Heart left ventricle (tissue), 16 donors: ENCODE measurements at regions not wholly inside any gene's neighbourhood (a gene's known extent, or its start where the extent isn't known, plus 50 kb on each side); places are given as distances from the start of the nearest gene placed in this dataset.

Experiments used
- ATAC-seq, 4 donors: fragments of 200-7000 bp; cut with Tn5 transposase; one replicate each; pipeline ENCODE4 v1.9.1; 2020 to 2022; ENCODE audit warnings: moderate library complexity in 4 of 4, mild to moderate bottlenecking in 3 of 4, moderate number of reproducible peaks in 1 of 4
- DNase-seq, 5 donors: peaks; one replicate each; pipeline ENCODE4 v3.0.0-alpha.2; 2020
- H3K27ac ChIP-seq, 12 donors: fragments of 200-600 bp; sonication (generic) in 4 of 12; one replicate each; pipeline versions ENCODE4 v1.5.0 to v1.8.0; 2016 to 2022; ENCODE audit warnings: mild to moderate bottlenecking in 2 of 12
- H3K27me3 ChIP-seq, 9 donors: fragments of 200-600 bp; sonication (generic) in 2 of 9; one replicate each; pipeline versions ENCODE4 v1.5.1 to v1.8.0; 2016 to 2022; ENCODE audit warnings: mild to moderate bottlenecking in 3 of 9
- H3K36me3 ChIP-seq, 9 donors: fragments of 200-600 bp; sonication (generic) in 2 of 9; one replicate each; pipeline versions ENCODE4 v1.5.0 to v1.8.0; 2018 to 2022; ENCODE audit warnings: mild to moderate bottlenecking in 2 of 9
- H3K4me1 ChIP-seq, 12 donors: fragments of 200-600 bp; sonication (generic) in 4 of 12; one replicate each; pipeline versions ENCODE4 v1.5.0 to v1.8.0; 2016 to 2022; ENCODE audit warnings: mild to moderate bottlenecking in 3 of 12
- H3K4me3 ChIP-seq, 12 donors: fragments of 200-600 bp; sonication (generic) in 4 of 12; one replicate each; pipeline versions ENCODE4 v1.5.0 to v1.8.0; 2017 to 2022; ENCODE audit warnings: mild to moderate bottlenecking in 9 of 12, moderate library complexity in 4 of 12
- H3K9me3 ChIP-seq, 12 donors: fragments of 200-600 bp; sonication (generic) in 4 of 12; one replicate each; pipeline versions ENCODE4 v1.5.0 to v1.8.0; 2016 to 2022; ENCODE audit warnings: mild to moderate bottlenecking in 1 of 12
- POLR2A ChIP-seq, 2 donors: fragments of 450-650 bp; IDR thresholded peaks; one replicate each; pipeline ENCODE4 v1.6.1; 2017; ENCODE audit warnings: antibody characterized with exemption in 2 of 2, mild to moderate bottlenecking in 2 of 2, moderate library complexity in 2 of 2
- WGBS, 4 donors: extraction: QIAGEN DNeasy Blood & Tissue Kit in 2 of 4; methylation state at CpG; one replicate each; pipeline versions ENCODE4 v1.1.5 to v1.1.7; 2013 to 2018; 5-methylcytosine and 5-hydroxymethylcytosine counted together
- intact Hi-C, 10 donors: fragments of 100-400 bp; cut with DNase I; formaldehyde crosslinking; loops; one replicate each; pipeline versions ENCODE4 v1.11.1 to v1.14.2; 2022
- TF ChIP-seq, protein P1 (sequence below), 12 donors: fragments of 200-600 bp; sonication (generic) in 4 of 12; IDR thresholded peaks; one replicate each; pipeline versions ENCODE4 v1.5.0 to v1.8.0; 2018 to 2022; ENCODE audit warnings: antibody characterized with exemption in 12 of 12, mild to moderate bottlenecking in 5 of 12
- donor health status: ischemic (EF 13 %, LVEDD 7.1; RV severe dilation, severe dysfunction).
- donor health status: healthy with polysubstance abuse.
- donor health status: DM: no; HTN: yes; CAD: no.
- donor health status: DM: no; HTN: no; CAD: no.
- donor health status: ischemic (EF 25% LVEDD 6.9; RV normal size, moderate dysfunction).
- donor health status: ischemic (EF 25% LVEDD 5.7; RV mildly dilated, moderate dysfunction).
- donor health status: healthy.
- donor health status: DM: yes; HTN: yes; CAD: no.
- donor health status: ischemic (EF 35%, LVEDD 5.7; RV mildly dilated, moderate dysfunction).
- donor health status: nonischemic (EF 11% LVEDD 7.7; RV severe dilation, severe dysfunction).
- donor health status: DM: yes; HTN: yes; CAD: no.
- donor health status: PGD.
- donor health status: ischemic (EF 29% LVEDD 5.4; RV normal size, mild dysfunction).
- donor health status: nonischemic (EF 23%, LVEDD 6.1; RV moderate dilation, normal function).

DNA sequence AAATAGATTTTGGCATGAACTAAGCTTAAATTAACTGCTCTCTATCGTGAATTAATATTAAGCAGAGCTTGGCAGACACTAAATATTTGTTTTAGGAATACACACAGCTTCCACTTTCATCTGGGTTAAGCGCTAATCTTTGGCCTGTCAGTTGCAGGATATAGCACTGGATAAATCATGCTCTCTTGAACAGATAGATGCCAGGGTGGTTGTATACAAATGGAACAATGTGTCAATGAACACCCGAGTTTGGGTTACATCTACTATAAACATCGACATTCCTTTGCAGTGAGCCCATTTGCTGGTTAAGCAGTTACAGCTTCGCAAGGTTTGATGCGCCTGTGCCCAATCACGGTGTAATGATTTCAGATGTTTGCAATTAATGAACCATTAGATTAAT lies 338.2 kb upstream of the ZFP64 start:
- 57 to 69% (median 61%) methylated on average over 7 of the region's 7 CpGs for WGBS, 4 donors
- Histone ChIP-seq H3K9me3 (no peaks in the 10 kb centered on the region), H3K27ac (no peak overlapping the region), H3K4me1 (no peaks in the 10 kb centered on the region), H3K27me3 (peaks cover 0 to 4% (median 0%) of the 10 kb centered on the region in 9 donors), H3K4me3 (no peak overlapping the region), H3K36me3 (no peaks in the 10 kb centered on the region)
- TF ChIP-seq, protein P1, sequence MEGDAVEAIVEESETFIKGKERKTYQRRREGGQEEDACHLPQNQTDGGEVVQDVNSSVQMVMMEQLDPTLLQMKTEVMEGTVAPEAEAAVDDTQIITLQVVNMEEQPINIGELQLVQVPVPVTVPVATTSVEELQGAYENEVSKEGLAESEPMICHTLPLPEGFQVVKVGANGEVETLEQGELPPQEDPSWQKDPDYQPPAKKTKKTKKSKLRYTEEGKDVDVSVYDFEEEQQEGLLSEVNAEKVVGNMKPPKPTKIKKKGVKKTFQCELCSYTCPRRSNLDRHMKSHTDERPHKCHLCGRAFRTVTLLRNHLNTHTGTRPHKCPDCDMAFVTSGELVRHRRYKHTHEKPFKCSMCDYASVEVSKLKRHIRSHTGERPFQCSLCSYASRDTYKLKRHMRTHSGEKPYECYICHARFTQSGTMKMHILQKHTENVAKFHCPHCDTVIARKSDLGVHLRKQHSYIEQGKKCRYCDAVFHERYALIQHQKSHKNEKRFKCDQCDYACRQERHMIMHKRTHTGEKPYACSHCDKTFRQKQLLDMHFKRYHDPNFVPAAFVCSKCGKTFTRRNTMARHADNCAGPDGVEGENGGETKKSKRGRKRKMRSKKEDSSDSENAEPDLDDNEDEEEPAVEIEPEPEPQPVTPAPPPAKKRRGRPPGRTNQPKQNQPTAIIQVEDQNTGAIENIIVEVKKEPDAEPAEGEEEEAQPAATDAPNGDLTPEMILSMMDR (IDR thresholded peaks at IDR 0.05) = no peak
- TF ChIP-seq POLR2A (IDR thresholded peaks at IDR 0.05) = no peak
- intact Hi-C loops = no loop called here
- no peak for DNase-seq
- no peak for ATAC-seq

DNA sequence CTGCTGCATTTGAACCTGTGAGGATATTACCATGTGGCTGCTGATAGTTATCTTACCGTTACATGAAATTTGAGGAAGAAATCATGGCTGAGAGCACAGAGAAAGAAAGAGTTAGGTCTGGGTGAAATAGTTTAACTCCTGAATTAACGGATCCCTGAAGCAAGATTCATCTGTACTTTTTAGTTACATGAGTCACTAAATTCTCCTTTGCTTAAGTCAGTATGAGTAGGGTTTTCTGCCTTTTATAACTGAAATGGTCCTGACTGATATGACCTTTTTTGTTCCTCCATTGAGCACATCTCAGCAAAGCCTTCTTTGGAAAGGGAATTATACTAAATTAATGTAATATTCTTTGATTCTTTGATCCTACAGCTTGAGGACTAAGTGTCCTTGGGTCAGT lies 333.3 kb upstream of the ZFP64 start:
- H3K9me3 ChIP-seq = peaks cover 0 to 11% (median 0%) of the 10 kb centered on the region in 12 donors
- ATAC-seq (no peak), DNase-seq (no peak)
- no peaks in the 10 kb centered on the region for H3K4me1 ChIP-seq
- no peak overlapping the region for H3K27ac ChIP-seq
- H3K27me3 ChIP-seq = peaks cover 0 to under 1% (median 0%) of the 10 kb centered on the region in 9 donors
- WGBS, 4 donors = 66 to 86% (median 77%) methylated on average over 2 of the region's 2 CpGs
- no peak overlapping the region for H3K4me3 ChIP-seq
- intact Hi-C loops = no loop called here
- TF ChIP-seq POLR2A (IDR thresholded peaks at IDR 0.05) = no peak
- TF ChIP-seq, protein P1 (IDR thresholded peaks at IDR 0.05) = no peak
- H3K36me3 ChIP-seq = no peaks in the 10 kb centered on the region

DNA sequence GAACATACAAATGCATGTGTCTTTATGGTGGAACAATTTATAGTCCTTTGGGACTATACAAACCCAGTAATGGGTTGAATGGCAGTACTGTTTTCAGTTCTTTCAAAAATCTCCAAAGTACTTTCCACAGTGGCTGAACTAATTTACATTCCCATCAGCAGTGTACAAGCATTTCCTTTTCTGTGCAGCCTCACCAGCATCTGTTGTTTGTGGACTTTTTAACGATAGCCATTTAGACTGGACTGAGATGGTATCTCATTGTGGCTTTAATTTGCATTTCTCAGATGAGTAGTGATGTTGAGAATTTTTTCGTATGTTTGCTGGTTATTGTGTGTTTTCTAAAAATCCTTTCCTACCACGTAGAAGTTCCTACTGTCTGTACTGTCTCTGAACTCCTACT lies 327.2 kb upstream of the ZFP64 start:
- intact Hi-C loops = no loop called here
- no peak overlapping the region for H3K4me3 ChIP-seq
- no peaks in the 10 kb centered on the region for H3K36me3 ChIP-seq
- no peak for DNase-seq
- peaks cover 0 to 18% (median 0%) of the 10 kb centered on the region in 12 donors for H3K9me3 ChIP-seq
- no peak for ATAC-seq
- no peak overlapping the region for H3K27ac ChIP-seq
- TF ChIP-seq, protein P1 (IDR thresholded peaks at IDR 0.05) = no peak
- TF ChIP-seq POLR2A (IDR thresholded peaks at IDR 0.05) = no peak
- 48 to 55% (median 52%) methylated on average over 3 of the region's 3 CpGs for WGBS, 4 donors
- no peaks in the 10 kb centered on the region for H3K4me1 ChIP-seq
- H3K27me3 ChIP-seq = no peaks in the 10 kb centered on the region

GRCh38 chr20:52515877-52516276 lies 324.3 kb upstream of the ZFP64 start:
- no peak for TF ChIP-seq POLR2A (IDR thresholded peaks at IDR 0.05)
- TF ChIP-seq, protein P1 (IDR thresholded peaks at IDR 0.05) = no peak
- no peak overlapping the region for H3K4me3 ChIP-seq
- no peaks in the 10 kb centered on the region for H3K36me3 ChIP-seq
- no peak overlapping the region for H3K27ac ChIP-seq
- peaks cover 0 to 12% (median 0%) of the 10 kb centered on the region in 12 donors for H3K9me3 ChIP-seq
- H3K4me1 ChIP-seq = no peaks in the 10 kb centered on the region
- H3K27me3 ChIP-seq = no peaks in the 10 kb centered on the region
- no peak for DNase-seq
- intact Hi-C loops = no loop called here
- no peak for ATAC-seq
- WGBS, 4 donors = 57 to 67% (median 64%) methylated on average over 2 of the region's 2 CpGs
